Neural crest cell (in vitro differentiated cells): ENCODE measurements at regions not wholly inside any gene's neighbourhood (a gene's known extent, or its start where the extent isn't known, plus 50 kb on each side); places are given as distances from the start of the nearest gene placed in this dataset.

Experiments used
- DNase-seq: peaks from one replicate; pipeline ENCODE4 v3.0.0; 2021; ENCODE audit warnings: low read depth, mixed read lengths, low spot score
- H3K27ac Mint-ChIP-seq: one replicate; pipeline ENCODE4 v1.8.0; 2021; ENCODE audit warnings: mild to moderate bottlenecking, mixed read lengths; ENCODE audit not compliant: unreplicated experiment
- H3K27me3 Mint-ChIP-seq: 2 replicates; pipeline ENCODE4 v1.8.0; 2021; ENCODE audit warnings: low read depth, mild to moderate bottlenecking, mixed read lengths
- H3K36me3 Mint-ChIP-seq: 2 replicates; pipeline ENCODE4 v1.8.0; 2021; ENCODE audit warnings: low read depth, mild to moderate bottlenecking, mixed read lengths
- H3K4me1 Mint-ChIP-seq: 2 replicates; pipeline ENCODE4 v1.8.0; 2021; ENCODE audit warnings: mixed read lengths
- H3K4me3 Mint-ChIP-seq: one replicate; pipeline ENCODE4 v1.8.0; 2021; ENCODE audit warnings: mild to moderate bottlenecking, mixed read lengths
- H3K9me3 Mint-ChIP-seq: 2 replicates; pipeline ENCODE4 v1.8.0; 2021; ENCODE audit warnings: mixed read lengths
- CTCF ChIP-seq: fragments of 200-600 bp; sonication (generic); conservative IDR thresholded peaks from 2 replicates; pipeline ENCODE4 v1.5.0; 2021; ENCODE audit warnings: antibody characterized with exemption, mild to moderate bottlenecking

GRCh38 chr21:16291296-16291695 lies 561.5 kb downstream of the USP25 start:
- no peak for TF ChIP-seq CTCF
- Mint-ChIP-seq H3K27ac (no peak overlapping the region), H3K36me3 (peaks cover 26% of the 10 kb centered on the region), H3K4me1 (peaks cover 20% of the 10 kb centered on the region), H3K4me3 (no peak overlapping the region), H3K9me3 (peaks cover 6% of the 10 kb centered on the region), H3K27me3 (no peaks in the 10 kb centered on the region)
- DNase-seq, result no peak

GRCh38 chr21:16294128-16294527 lies 564.3 kb downstream of the USP25 start:
- Mint-ChIP-seq H3K27ac (peak overlapping the region; percentile 75), H3K36me3 (peaks cover 34% of the 10 kb centered on the region), H3K4me1 (peaks cover 12% of the 10 kb centered on the region), H3K27me3 (no peaks in the 10 kb centered on the region), H3K4me3 (no peak overlapping the region), H3K9me3 (peaks cover 7% of the 10 kb centered on the region)
- TF ChIP-seq CTCF, result no peak
- no peak for DNase-seq

GRCh38 chr21:16302851-16303282 lies 573.1 kb downstream of the USP25 start:
- peak overlapping the region; percentile 20 for H3K27ac Mint-ChIP-seq
- DNase-seq, result no peak
- H3K36me3 Mint-ChIP-seq, result peaks cover 11% of the 10 kb centered on the region
- H3K4me1 Mint-ChIP-seq, result peaks cover 40% of the 10 kb centered on the region
- H3K27me3 Mint-ChIP-seq, result no peaks in the 10 kb centered on the region
- TF ChIP-seq CTCF, result no peak
- H3K4me3 Mint-ChIP-seq, result peak overlapping the region; percentile 9
- H3K9me3 Mint-ChIP-seq, result peaks cover 2% of the 10 kb centered on the region

GRCh38 chr21:16304174-16305095 lies 574.7 kb downstream of the USP25 start:
- DNase-seq, result no peak
- H3K4me1 Mint-ChIP-seq, result peaks cover 56% of the 10 kb centered on the region
- no peak overlapping the region for H3K27ac Mint-ChIP-seq
- peaks cover 2% of the 10 kb centered on the region for H3K36me3 Mint-ChIP-seq
- H3K9me3 Mint-ChIP-seq, result peaks cover 2% of the 10 kb centered on the region
- TF ChIP-seq CTCF, result no peak
- no peaks in the 10 kb centered on the region for H3K27me3 Mint-ChIP-seq
- H3K4me3 Mint-ChIP-seq, result peak overlapping the region; percentile 14

GRCh38 chr21:16305686-16306085 lies 575.9 kb downstream of the USP25 start:
- Mint-ChIP-seq H3K36me3 (peaks cover 2% of the 10 kb centered on the region), H3K9me3 (peaks cover 2% of the 10 kb centered on the region), H3K27ac (peak overlapping the region; percentile 97), H3K4me3 (peak overlapping the region; percentile 72), H3K27me3 (no peaks in the 10 kb centered on the region), H3K4me1 (peaks cover 68% of the 10 kb centered on the region)
- peak; percentile 28 for DNase-seq
- TF ChIP-seq CTCF, result no peak
